ENCODE measurements at regions not wholly inside any gene's neighbourhood (a gene's known extent, or its start where the extent isn't known, plus 50 kb on each side); places are given as distances from the start of the nearest gene placed in this dataset.

- DNase-seq = no peak
- Histone ChIP-seq H3K36me3 (no peaks in the 10 kb centered on the region), H3K4me3 (no peak overlapping the region), H3K9me3 (no peaks in the 10 kb centered on the region), H3K27ac (no peak overlapping the region), H3K27me3 (no peaks in the 10 kb centered on the region), H3K4me1 (no peaks in the 10 kb centered on the region)
- intact Hi-C loops (cut with DNase I) = no loop called here
- ATAC-seq = no peak
- TF ChIP-seq CTCF (IDR thresholded peaks at IDR 0.05) = no peak
Measured at GRCh38 chr11:133600786-133601185, 68.5 kb upstream of the OPCML start.

- Histone ChIP-seq H3K27ac (no peak overlapping the region), H3K9me3 (no peaks in the 10 kb centered on the region), H3K4me3 (no peak overlapping the region), H3K36me3 (no peaks in the 10 kb centered on the region), H3K27me3 (no peaks in the 10 kb centered on the region), H3K4me1 (no peaks in the 10 kb centered on the region)
- TF ChIP-seq CTCF (IDR thresholded peaks at IDR 0.05) = no peak
- intact Hi-C loops (cut with DNase I) = no loop called here
- DNase-seq (no peak), ATAC-seq (no peak)
Measured at GRCh38 chr11:133600306-133600705, 68.0 kb upstream of the OPCML start.

- Histone ChIP-seq H3K4me1 (no peaks in the 10 kb centered on the region), H3K4me3 (no peak overlapping the region), H3K27ac (no peak overlapping the region), H3K27me3 (no peaks in the 10 kb centered on the region), H3K9me3 (no peaks in the 10 kb centered on the region), H3K36me3 (no peaks in the 10 kb centered on the region)
- intact Hi-C loops (cut with DNase I) = no loop called here
- DNase-seq (no peak), ATAC-seq (no peak)
- TF ChIP-seq CTCF (IDR thresholded peaks at IDR 0.05) = no peak
Measured at GRCh38 chr11:133598906-133599305, 66.6 kb upstream of the OPCML start.

- Histone ChIP-seq H3K27me3 (no peaks in the 10 kb centered on the region), H3K36me3 (no peaks in the 10 kb centered on the region), H3K4me3 (no peak overlapping the region), H3K9me3 (no peaks in the 10 kb centered on the region), H3K4me1 (no peaks in the 10 kb centered on the region), H3K27ac (no peak overlapping the region)
- TF ChIP-seq CTCF (IDR thresholded peaks at IDR 0.05) = no peak
- ATAC-seq (no peak), DNase-seq (no peak)
- intact Hi-C loops (cut with DNase I) = no loop called here
Measured at GRCh38 chr11:133597236-133597635, 64.9 kb upstream of the OPCML start.

- H3K4me1 ChIP-seq = no peaks in the 10 kb centered on the region
- H3K27ac ChIP-seq = no peak overlapping the region
- no peak overlapping the region for H3K4me3 ChIP-seq
- no peaks in the 10 kb centered on the region for H3K9me3 ChIP-seq
- DNase-seq = no peak
- ATAC-seq = no peak
- H3K36me3 ChIP-seq = no peaks in the 10 kb centered on the region
- intact Hi-C loops (cut with DNase I) = no loop called here
- TF ChIP-seq CTCF (IDR thresholded peaks at IDR 0.05) = no peak
- no peaks in the 10 kb centered on the region for H3K27me3 ChIP-seq
Measured at GRCh38 chr11:133595998-133596590, 63.8 kb upstream of the OPCML start.

GRCh38 chr11:133593036-133593435, 60.7 kb upstream of the OPCML start:
- intact Hi-C loops (cut with DNase I) = no loop called here
- H3K4me1 ChIP-seq = no peaks in the 10 kb centered on the region
- H3K4me3 ChIP-seq = no peak overlapping the region
- TF ChIP-seq CTCF (IDR thresholded peaks at IDR 0.05) = no peak
- no peaks in the 10 kb centered on the region for H3K9me3 ChIP-seq
- DNase-seq (no peak), ATAC-seq (no peak)
- no peaks in the 10 kb centered on the region for H3K27me3 ChIP-seq
- no peaks in the 10 kb centered on the region for H3K36me3 ChIP-seq
- no peak overlapping the region for H3K27ac ChIP-seq
